ENCODE measurements at regions not wholly inside any gene's neighbourhood (a gene's known extent, or its start where the extent isn't known, plus 50 kb on each side); places are given as distances from the start of the nearest gene placed in this dataset.

GRCh38 chr1:218217040-218217439 lies 68.1 kb upstream of the RRP15 start:
- H3K27ac ChIP-seq = no peak overlapping the region
- no peaks in the 10 kb centered on the region for H3K9me3 ChIP-seq
- DNase-seq (no peak), ATAC-seq (no peak)
- no peaks in the 10 kb centered on the region for H3K27me3 ChIP-seq (ENCODE audit: low read depth)
- TF ChIP-seq, protein P1, sequence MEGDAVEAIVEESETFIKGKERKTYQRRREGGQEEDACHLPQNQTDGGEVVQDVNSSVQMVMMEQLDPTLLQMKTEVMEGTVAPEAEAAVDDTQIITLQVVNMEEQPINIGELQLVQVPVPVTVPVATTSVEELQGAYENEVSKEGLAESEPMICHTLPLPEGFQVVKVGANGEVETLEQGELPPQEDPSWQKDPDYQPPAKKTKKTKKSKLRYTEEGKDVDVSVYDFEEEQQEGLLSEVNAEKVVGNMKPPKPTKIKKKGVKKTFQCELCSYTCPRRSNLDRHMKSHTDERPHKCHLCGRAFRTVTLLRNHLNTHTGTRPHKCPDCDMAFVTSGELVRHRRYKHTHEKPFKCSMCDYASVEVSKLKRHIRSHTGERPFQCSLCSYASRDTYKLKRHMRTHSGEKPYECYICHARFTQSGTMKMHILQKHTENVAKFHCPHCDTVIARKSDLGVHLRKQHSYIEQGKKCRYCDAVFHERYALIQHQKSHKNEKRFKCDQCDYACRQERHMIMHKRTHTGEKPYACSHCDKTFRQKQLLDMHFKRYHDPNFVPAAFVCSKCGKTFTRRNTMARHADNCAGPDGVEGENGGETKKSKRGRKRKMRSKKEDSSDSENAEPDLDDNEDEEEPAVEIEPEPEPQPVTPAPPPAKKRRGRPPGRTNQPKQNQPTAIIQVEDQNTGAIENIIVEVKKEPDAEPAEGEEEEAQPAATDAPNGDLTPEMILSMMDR (IDR thresholded peaks at IDR 0.05) = no peak
- intact Hi-C loops (cut with DNase I) = no loop called here
- no peaks in the 10 kb centered on the region for H3K4me1 ChIP-seq
- no peaks in the 10 kb centered on the region for H3K36me3 ChIP-seq
- H3K4me3 ChIP-seq = no peak overlapping the region

DNA sequence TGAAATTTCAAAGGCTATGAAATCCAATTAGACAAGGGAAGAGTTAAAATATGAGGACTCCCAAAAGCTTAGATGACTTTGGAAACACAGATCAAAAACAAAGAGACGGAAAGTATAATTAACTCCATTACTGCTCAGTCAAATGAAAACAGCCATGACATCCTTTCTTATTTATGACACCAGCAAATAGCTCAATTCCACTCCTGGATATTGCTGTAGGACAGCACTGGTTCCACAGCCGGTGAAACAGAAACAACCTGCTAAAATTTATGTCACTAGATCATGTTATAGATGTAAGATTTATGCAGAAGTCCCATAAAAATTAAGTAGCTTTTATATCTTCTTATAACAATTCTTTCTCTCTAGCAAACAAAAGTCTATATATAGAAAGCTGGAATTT lies 65.6 kb upstream of the RRP15 start:
- TF ChIP-seq, protein P1 (IDR thresholded peaks at IDR 0.05) = no peak
- no peaks in the 10 kb centered on the region for H3K4me1 ChIP-seq
- H3K4me3 ChIP-seq = no peak overlapping the region
- H3K36me3 ChIP-seq = no peaks in the 10 kb centered on the region
- H3K27me3 ChIP-seq (ENCODE audit: low read depth) = no peaks in the 10 kb centered on the region
- intact Hi-C loops (cut with DNase I) = no loop called here
- no peak for ATAC-seq
- H3K9me3 ChIP-seq = no peaks in the 10 kb centered on the region
- DNase-seq = no peak
- H3K27ac ChIP-seq = no peak overlapping the region

GRCh38 chr1:218224101-218224500 lies 61.0 kb upstream of the RRP15 start:
- Histone ChIP-seq H3K4me1 (no peaks in the 10 kb centered on the region), H3K36me3 (no peaks in the 10 kb centered on the region), H3K27ac (no peak overlapping the region), H3K4me3 (no peak overlapping the region), H3K27me3 (ENCODE audit: low read depth) (no peaks in the 10 kb centered on the region), H3K9me3 (no peaks in the 10 kb centered on the region)
- intact Hi-C loops (cut with DNase I) = no loop called here
- TF ChIP-seq, protein P1 (IDR thresholded peaks at IDR 0.05) = no peak
- DNase-seq (no peak), ATAC-seq (no peak)

- no peak for DNase-seq
- Histone ChIP-seq H3K27ac (no peak overlapping the region), H3K4me3 (no peak overlapping the region), H3K9me3 (no peaks in the 10 kb centered on the region), H3K4me1 (no peaks in the 10 kb centered on the region), H3K27me3 (ENCODE audit: low read depth) (no peaks in the 10 kb centered on the region), H3K36me3 (no peaks in the 10 kb centered on the region)
- intact Hi-C loops (cut with DNase I) = no loop called here
- TF ChIP-seq, protein P1 (IDR thresholded peaks at IDR 0.05) = no peak
- ATAC-seq = no peak
These were observed 59.1 kb upstream of the RRP15 start for GRCh38 chr1:218226005-218226404.

Measured in lower lobe of right lung (tissue), 2 donors.